DND-41 (cell line): ENCODE measurements at regions not wholly inside any gene's neighbourhood (a gene's known extent, or its start where the extent isn't known, plus 50 kb on each side); places are given as distances from the start of the nearest gene placed in this dataset.

Source experiments
- CTCF ChIP-seq: IDR thresholded peaks from 2 replicates; pipeline ENCODE4 v1.5.1; 2012; ENCODE audit warnings: borderline replicate concordance, low read length, moderate library complexity, mild to moderate bottlenecking; ENCODE audit not compliant: poor library complexity, severe bottlenecking; ENCODE audit errors: extremely low read depth
- EZH2 ChIP-seq: IDR thresholded peaks from 3 replicates; pipeline ENCODE4 v1.6.1; 2012; ENCODE audit warnings: borderline replicate concordance, low read depth, mild to moderate bottlenecking, moderate library complexity, low read length, inconsistent platforms; ENCODE audit not compliant: severe bottlenecking

GRCh38 chr7:19915596-19915995, 142.2 kb upstream of the TMEM196 start:
- TF ChIP-seq CTCF (no peak), EZH2 (no peak)
